Rectal smooth muscle tissue (tissue), 1 donor: ENCODE measurements at regions not wholly inside any gene's neighbourhood (a gene's known extent, or its start where the extent isn't known, plus 50 kb on each side); places are given as distances from the start of the nearest gene placed in this dataset.

Experiments
- H3K27ac ChIP-seq: one replicate; pipeline ENCODE4 v1.7.0; 2013; ENCODE audit warnings: low read depth, low read length, inconsistent platforms
- H3K27me3 ChIP-seq: one replicate; pipeline ENCODE4 v1.7.0; 2013; ENCODE audit warnings: low read length; ENCODE audit not compliant: control insufficient read depth, insufficient read depth
- H3K36me3 ChIP-seq: one replicate; pipeline ENCODE4 v1.7.0; 2013; ENCODE audit warnings: low read length; ENCODE audit not compliant: control insufficient read depth, insufficient read depth
- H3K4me1 ChIP-seq: one replicate; pipeline ENCODE4 v1.7.0; 2013; ENCODE audit warnings: low read length; ENCODE audit not compliant: control insufficient read depth, insufficient read depth
- H3K4me3 ChIP-seq: one replicate; pipeline ENCODE4 v1.7.0; 2013; ENCODE audit warnings: low read length
- H3K9ac ChIP-seq: one replicate; pipeline ENCODE4 v1.7.0; 2013; ENCODE audit warnings: low read length

- H3K9ac ChIP-seq = no peak overlapping the region
- no peaks in the 10 kb centered on the region for H3K4me1 ChIP-seq
- no peaks in the 10 kb centered on the region for H3K27me3 ChIP-seq
- H3K27ac ChIP-seq = no peak overlapping the region
- H3K4me3 ChIP-seq = no peak overlapping the region
- H3K36me3 ChIP-seq = no peaks in the 10 kb centered on the region
These were observed 122.3 kb downstream of the SYF2 start for GRCh38 chr1:25110036-25110435.

GRCh38 chr1:25109531-25109951, 122.8 kb downstream of the SYF2 start:
- Histone ChIP-seq H3K4me1 (no peaks in the 10 kb centered on the region), H3K9ac (no peak overlapping the region), H3K27me3 (no peaks in the 10 kb centered on the region), H3K4me3 (no peak overlapping the region), H3K36me3 (no peaks in the 10 kb centered on the region), H3K27ac (no peak overlapping the region)

- Histone ChIP-seq H3K36me3 (no peaks in the 10 kb centered on the region), H3K4me3 (no peak overlapping the region), H3K4me1 (no peaks in the 10 kb centered on the region), H3K27ac (no peak overlapping the region), H3K27me3 (no peaks in the 10 kb centered on the region), H3K9ac (no peak overlapping the region)
These were observed 124.7 kb downstream of the SYF2 start for GRCh38 chr1:25107643-25108010.

GRCh38 chr1:25106976-25107642, 125.2 kb downstream of the SYF2 start:
- Histone ChIP-seq H3K4me3 (no peak overlapping the region), H3K27ac (no peak overlapping the region), H3K4me1 (no peaks in the 10 kb centered on the region), H3K9ac (no peak overlapping the region), H3K27me3 (no peaks in the 10 kb centered on the region), H3K36me3 (no peaks in the 10 kb centered on the region)

GRCh38 chr1:25106352-25106751, 126.0 kb downstream of the SYF2 start:
- Histone ChIP-seq H3K9ac (no peak overlapping the region), H3K36me3 (no peaks in the 10 kb centered on the region), H3K4me1 (no peaks in the 10 kb centered on the region), H3K27ac (no peak overlapping the region), H3K4me3 (no peak overlapping the region), H3K27me3 (no peaks in the 10 kb centered on the region)

- H3K9ac ChIP-seq = no peak overlapping the region
- no peaks in the 10 kb centered on the region for H3K36me3 ChIP-seq
- no peak overlapping the region for H3K4me3 ChIP-seq
- no peaks in the 10 kb centered on the region for H3K4me1 ChIP-seq
- no peaks in the 10 kb centered on the region for H3K27me3 ChIP-seq
- no peak overlapping the region for H3K27ac ChIP-seq
These were observed 126.5 kb downstream of the SYF2 start for GRCh38 chr1:25105836-25106235.

DNA sequence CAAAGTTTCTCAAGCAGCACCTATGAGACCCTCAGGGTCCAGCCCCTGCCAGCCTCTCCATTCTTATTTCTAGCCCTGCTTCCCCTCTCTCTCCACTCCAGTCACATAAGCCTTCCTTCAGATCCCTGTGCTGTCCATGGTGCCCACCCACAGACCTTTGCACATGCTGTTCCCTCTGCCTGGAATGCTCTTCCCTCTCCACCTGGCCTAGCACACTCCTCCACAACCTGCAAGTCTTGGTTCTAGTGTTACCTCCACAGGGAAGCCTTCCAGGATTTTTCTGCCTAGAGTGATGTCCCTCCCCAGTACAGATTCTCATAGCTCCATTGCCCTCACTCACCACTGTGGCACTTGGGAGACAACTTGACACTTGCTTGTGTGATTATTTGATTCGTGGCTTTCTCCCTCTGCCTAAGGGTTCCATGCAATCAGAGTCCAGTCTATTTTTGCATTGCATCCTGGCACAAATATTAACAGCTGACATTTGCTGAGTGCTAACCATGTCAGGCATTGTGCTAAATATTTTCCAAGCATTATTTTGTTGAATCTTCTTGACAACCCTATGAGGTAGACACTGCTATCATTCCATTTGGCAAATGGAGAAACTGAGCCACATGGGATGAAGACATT, 127.3 kb downstream of the SYF2 start:
- Histone ChIP-seq H3K27me3 (no peaks in the 10 kb centered on the region), H3K9ac (no peak overlapping the region), H3K4me1 (no peaks in the 10 kb centered on the region)

GRCh38 chr1:25103164-25103795, 129.0 kb downstream of the SYF2 start:
- Histone ChIP-seq H3K36me3 (no peaks in the 10 kb centered on the region), H3K4me1 (no peaks in the 10 kb centered on the region), H3K27ac (no peak overlapping the region), H3K4me3 (no peak overlapping the region), H3K9ac (no peak overlapping the region), H3K27me3 (no peaks in the 10 kb centered on the region)

More for the DNA sequence above, 127.3 kb downstream of the SYF2 start:
- Histone ChIP-seq H3K27ac (no peak overlapping the region), H3K36me3 (no peaks in the 10 kb centered on the region), H3K4me3 (no peak overlapping the region)

DNA sequence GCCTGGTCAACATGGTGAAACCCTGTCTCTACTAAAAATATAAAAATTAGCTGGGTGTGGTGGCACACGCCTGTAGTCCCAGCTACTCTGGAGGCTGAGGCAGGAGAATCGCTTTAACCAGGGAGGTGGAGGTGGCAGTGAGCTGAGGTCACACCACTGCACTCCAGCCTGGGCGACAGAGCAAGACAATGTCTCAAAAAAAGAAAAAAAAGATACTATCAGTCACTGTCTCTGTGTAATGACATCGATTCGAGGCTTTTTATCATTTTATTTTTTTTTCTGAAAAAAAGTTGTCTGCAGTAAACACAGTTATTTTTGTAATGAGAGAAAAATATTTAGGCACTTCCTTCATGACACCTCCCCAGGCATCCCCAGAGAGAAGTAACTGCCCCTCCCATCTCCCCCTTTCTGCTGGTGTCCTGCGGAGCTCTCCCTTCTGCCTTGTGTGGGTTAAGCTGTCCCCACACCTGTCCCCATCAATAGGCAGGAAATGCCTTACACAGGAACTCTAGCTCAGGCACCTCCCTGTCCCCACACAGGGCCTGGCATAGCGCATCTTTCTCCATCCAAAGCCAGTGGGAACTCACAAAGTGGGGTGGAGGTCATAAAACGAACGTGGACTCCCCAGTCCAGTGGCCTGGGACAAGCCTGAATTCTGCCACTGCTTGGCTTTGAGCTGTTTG, 132.0 kb downstream of the SYF2 start:
- no peaks in the 10 kb centered on the region for H3K36me3 ChIP-seq
- H3K4me1 ChIP-seq = no peaks in the 10 kb centered on the region
- H3K27ac ChIP-seq = no peak overlapping the region
- no peaks in the 10 kb centered on the region for H3K27me3 ChIP-seq
- no peak overlapping the region for H3K4me3 ChIP-seq
- H3K9ac ChIP-seq = no peak overlapping the region

- H3K36me3 ChIP-seq = no peaks in the 10 kb centered on the region
- no peaks in the 10 kb centered on the region for H3K4me1 ChIP-seq
- H3K27me3 ChIP-seq = no peaks in the 10 kb centered on the region
- no peak overlapping the region for H3K27ac ChIP-seq
- H3K9ac ChIP-seq = no peak overlapping the region
- H3K4me3 ChIP-seq = no peak overlapping the region
These were observed 132.9 kb downstream of the SYF2 start for GRCh38 chr1:25099343-25099951.

GRCh38 chr1:25098717-25099116, 133.6 kb downstream of the SYF2 start:
- H3K27me3 ChIP-seq = no peaks in the 10 kb centered on the region
- H3K9ac ChIP-seq = no peak overlapping the region
- H3K4me1 ChIP-seq = no peaks in the 10 kb centered on the region
- H3K27ac ChIP-seq = no peak overlapping the region
- H3K4me3 ChIP-seq = no peak overlapping the region
- H3K36me3 ChIP-seq = no peaks in the 10 kb centered on the region
